Astrocyte (in vitro differentiated cells and primary cell): ENCODE measurements at regions not wholly inside any gene's neighbourhood (a gene's known extent, or its start where the extent isn't known, plus 50 kb on each side); places are given as distances from the start of the nearest gene placed in this dataset.

Experiments used
- DNase-seq: peaks from one replicate; pipeline ENCODE4 v3.0.0-alpha.2; 2010; ENCODE audit warnings: low read depth
- FAIRE-seq: peaks from 2 replicates; lab custom pipeline; 2011; peaks lifted over from hg19 to GRCh38; lab: Jason Lieb, UNC
- H2AFZ ChIP-seq: 2 replicates; pipeline ENCODE4 v1.6.0; 2012; ENCODE audit warnings: low read depth, low read length, inconsistent platforms
- H3K27ac ChIP-seq: 2 replicates; pipeline ENCODE4 v1.5.1; 2011; ENCODE audit warnings: low read depth, low read length, inconsistent platforms
- H3K27me3 ChIP-seq: 2 replicates; pipeline ENCODE4 v1.6.0; 2011; ENCODE audit warnings: low read length, inconsistent platforms; ENCODE audit not compliant: insufficient read depth
- H3K36me3 ChIP-seq: 2 replicates; pipeline ENCODE4 v1.5.1; 2011; ENCODE audit warnings: low read length, inconsistent platforms; ENCODE audit not compliant: insufficient read depth
- H3K4me1 ChIP-seq: 2 replicates; pipeline ENCODE4 v1.5.1; 2011; ENCODE audit warnings: low read length, inconsistent platforms; ENCODE audit not compliant: insufficient read depth
- H3K4me2 ChIP-seq: 2 replicates; pipeline ENCODE4 v1.6.0; 2012; ENCODE audit warnings: low read length, inconsistent platforms
- H3K4me3 ChIP-seq: 2 replicates; pipeline ENCODE4 v1.5.1; 2011; ENCODE audit warnings: low read depth, mild to moderate bottlenecking, low read length, inconsistent platforms; ENCODE audit not compliant: insufficient read depth
- H3K79me2 ChIP-seq: 2 replicates; pipeline ENCODE4 v1.6.0; 2012; ENCODE audit warnings: mild to moderate bottlenecking, low read length, inconsistent platforms; ENCODE audit not compliant: insufficient read depth
- H3K9ac ChIP-seq: 2 replicates; pipeline ENCODE4 v1.6.0; 2012; ENCODE audit warnings: mild to moderate bottlenecking, low read length, inconsistent platforms
- H3K9me3 ChIP-seq: 2 replicates; pipeline ENCODE4 v1.5.1; 2012; ENCODE audit warnings: low read depth, mild to moderate bottlenecking, low read length, inconsistent platforms; ENCODE audit not compliant: insufficient read depth
- H4K20me1 ChIP-seq: 2 replicates; pipeline ENCODE4 v1.6.0; 2012; ENCODE audit warnings: low read length, inconsistent platforms; ENCODE audit not compliant: insufficient read depth
- H3K27ac Mint-ChIP-seq: one replicate; pipeline ENCODE4 v1.8.0; 2021; ENCODE audit warnings: mild to moderate bottlenecking, mixed read lengths; ENCODE audit not compliant: unreplicated experiment
- H3K27me3 Mint-ChIP-seq: one replicate; pipeline ENCODE4 v1.8.0; 2021; ENCODE audit warnings: low read depth, mixed read lengths; ENCODE audit not compliant: unreplicated experiment
- H3K36me3 Mint-ChIP-seq: one replicate; pipeline ENCODE4 v1.8.0; 2021; ENCODE audit warnings: low read depth, mixed read lengths; ENCODE audit not compliant: unreplicated experiment
- H3K4me1 Mint-ChIP-seq: one replicate; pipeline ENCODE4 v1.8.0; 2021; ENCODE audit warnings: low read depth, mixed read lengths; ENCODE audit not compliant: unreplicated experiment
- H3K4me3 Mint-ChIP-seq: one replicate; pipeline ENCODE4 v1.8.0; 2021; ENCODE audit warnings: mild to moderate bottlenecking, moderate library complexity, mixed read lengths; ENCODE audit not compliant: unreplicated experiment
- H3K9me3 Mint-ChIP-seq: one replicate; pipeline ENCODE4 v1.8.0; 2021; ENCODE audit warnings: mild to moderate bottlenecking, mixed read lengths; ENCODE audit not compliant: unreplicated experiment
- EZH2 ChIP-seq: IDR thresholded peaks from 2 replicates; pipeline ENCODE4 v1.6.1; 2012; ENCODE audit warnings: mild to moderate bottlenecking, low read length, inconsistent platforms; ENCODE audit not compliant: insufficient read depth
- TF ChIP-seq, protein P1 (sequence below): IDR thresholded peaks from 2 replicates; pipeline ENCODE4 v1.5.1; 2011; ENCODE audit warnings: low read depth, mild to moderate bottlenecking, inconsistent platforms, low read length, moderate library complexity; ENCODE audit not compliant: insufficient read depth

DNA sequence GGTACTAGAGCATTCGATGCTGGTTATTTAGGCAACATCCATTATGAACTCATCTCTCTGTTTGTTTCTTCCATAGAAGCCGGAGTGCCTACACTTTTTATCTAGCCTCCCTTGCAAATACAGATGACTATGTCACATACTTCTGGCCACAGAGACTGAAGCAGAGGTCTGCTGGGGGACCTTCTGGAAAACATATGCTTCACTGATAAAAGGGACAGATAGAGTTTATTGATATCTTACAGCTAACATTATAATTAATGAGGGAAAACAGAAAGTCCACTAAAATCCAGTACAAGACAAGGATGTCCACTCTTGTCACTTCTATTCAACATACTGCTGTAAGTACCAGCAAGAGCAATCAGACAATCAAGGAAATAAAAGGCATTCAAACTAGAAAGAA is 104.3 kb upstream of the FAR2 start:
- Histone ChIP-seq H3K4me1 (peaks cover 11% of the 10 kb centered on the region), H3K27me3 (no peaks in the 10 kb centered on the region), H3K79me2 (no peaks in the 10 kb centered on the region), H3K9ac (no peak overlapping the region), H3K27ac (no peak overlapping the region), H3K9me3 (no peaks in the 10 kb centered on the region), H2AFZ (no peak overlapping the region), H3K4me3 (no peak overlapping the region), H4K20me1 (no peaks in the 10 kb centered on the region), H3K4me2 (no peak overlapping the region), H3K36me3 (no peaks in the 10 kb centered on the region)
- H3K4me1 Mint-ChIP-seq = peaks cover 17% of the 10 kb centered on the region
- no peak for FAIRE-seq
- H3K36me3 Mint-ChIP-seq = no peaks in the 10 kb centered on the region
- no peak for DNase-seq
- H3K27ac Mint-ChIP-seq = no peak overlapping the region
- no peaks in the 10 kb centered on the region for H3K9me3 Mint-ChIP-seq
- H3K4me3 Mint-ChIP-seq = no peak overlapping the region
- no peaks in the 10 kb centered on the region for H3K27me3 Mint-ChIP-seq
- TF ChIP-seq EZH2 = no peak
- TF ChIP-seq, protein P1, sequence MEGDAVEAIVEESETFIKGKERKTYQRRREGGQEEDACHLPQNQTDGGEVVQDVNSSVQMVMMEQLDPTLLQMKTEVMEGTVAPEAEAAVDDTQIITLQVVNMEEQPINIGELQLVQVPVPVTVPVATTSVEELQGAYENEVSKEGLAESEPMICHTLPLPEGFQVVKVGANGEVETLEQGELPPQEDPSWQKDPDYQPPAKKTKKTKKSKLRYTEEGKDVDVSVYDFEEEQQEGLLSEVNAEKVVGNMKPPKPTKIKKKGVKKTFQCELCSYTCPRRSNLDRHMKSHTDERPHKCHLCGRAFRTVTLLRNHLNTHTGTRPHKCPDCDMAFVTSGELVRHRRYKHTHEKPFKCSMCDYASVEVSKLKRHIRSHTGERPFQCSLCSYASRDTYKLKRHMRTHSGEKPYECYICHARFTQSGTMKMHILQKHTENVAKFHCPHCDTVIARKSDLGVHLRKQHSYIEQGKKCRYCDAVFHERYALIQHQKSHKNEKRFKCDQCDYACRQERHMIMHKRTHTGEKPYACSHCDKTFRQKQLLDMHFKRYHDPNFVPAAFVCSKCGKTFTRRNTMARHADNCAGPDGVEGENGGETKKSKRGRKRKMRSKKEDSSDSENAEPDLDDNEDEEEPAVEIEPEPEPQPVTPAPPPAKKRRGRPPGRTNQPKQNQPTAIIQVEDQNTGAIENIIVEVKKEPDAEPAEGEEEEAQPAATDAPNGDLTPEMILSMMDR = no peak

DNA sequence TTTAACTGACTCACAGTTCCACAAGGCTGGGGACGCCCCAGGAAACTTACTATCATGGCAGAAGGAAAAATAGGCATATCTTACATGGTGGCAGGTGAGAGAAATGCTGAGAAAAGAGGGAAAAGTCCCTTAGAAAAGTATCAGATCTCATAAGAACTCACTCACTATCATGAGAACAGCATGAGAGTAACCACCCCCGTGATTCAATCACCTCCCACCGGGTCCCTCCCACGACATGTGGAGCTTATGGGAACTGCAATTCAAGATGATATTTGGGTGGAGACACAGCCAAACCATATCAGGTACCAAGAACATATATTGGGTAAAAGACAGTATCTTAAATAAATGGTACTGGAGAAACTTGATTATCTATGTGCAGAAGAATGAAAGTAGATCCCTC is 100.3 kb upstream of the FAR2 start:
- Histone ChIP-seq H3K79me2 (no peaks in the 10 kb centered on the region), H3K27ac (no peak overlapping the region), H3K9me3 (no peaks in the 10 kb centered on the region), H3K4me1 (no peaks in the 10 kb centered on the region), H3K27me3 (no peaks in the 10 kb centered on the region), H3K4me3 (no peak overlapping the region), H3K4me2 (no peak overlapping the region), H2AFZ (no peak overlapping the region), H3K36me3 (no peaks in the 10 kb centered on the region), H3K9ac (no peak overlapping the region), H4K20me1 (no peaks in the 10 kb centered on the region)
- FAIRE-seq (no peak), DNase-seq (no peak)
- Mint-ChIP-seq H3K27me3 (no peaks in the 10 kb centered on the region), H3K4me3 (no peak overlapping the region), H3K36me3 (no peaks in the 10 kb centered on the region), H3K9me3 (no peaks in the 10 kb centered on the region), H3K4me1 (no peaks in the 10 kb centered on the region), H3K27ac (no peak overlapping the region)
- TF ChIP-seq, protein P1 = no peak
- TF ChIP-seq EZH2 = no peak

DNA sequence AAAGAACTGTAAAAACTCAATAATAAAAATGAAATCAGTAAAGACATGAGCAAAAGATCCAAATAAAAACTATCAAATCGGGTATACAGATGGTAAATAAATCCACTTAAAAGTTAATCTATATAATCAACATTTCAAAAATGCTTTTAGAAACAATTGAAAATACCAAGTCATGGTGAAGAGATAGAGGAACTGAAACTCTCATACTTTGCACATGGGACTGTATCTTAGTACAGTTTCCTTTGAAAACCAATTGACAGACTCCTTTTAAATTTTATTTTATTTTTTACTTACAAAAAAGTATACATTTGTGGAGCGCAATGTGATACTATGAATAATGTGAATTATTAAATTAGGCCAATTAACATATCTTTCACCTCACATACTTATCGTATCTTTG is 98.6 kb upstream of the FAR2 start:
- Mint-ChIP-seq H3K4me3 (no peak overlapping the region), H3K27ac (no peak overlapping the region), H3K4me1 (no peaks in the 10 kb centered on the region), H3K27me3 (no peaks in the 10 kb centered on the region), H3K36me3 (no peaks in the 10 kb centered on the region), H3K9me3 (no peaks in the 10 kb centered on the region)
- H3K27me3 ChIP-seq = no peaks in the 10 kb centered on the region
- H3K4me2 ChIP-seq = no peak overlapping the region
- no peak overlapping the region for H3K9ac ChIP-seq
- H4K20me1 ChIP-seq = no peaks in the 10 kb centered on the region
- no peaks in the 10 kb centered on the region for H3K36me3 ChIP-seq
- H3K9me3 ChIP-seq = no peaks in the 10 kb centered on the region
- FAIRE-seq = no peak
- H2AFZ ChIP-seq = no peak overlapping the region
- no peak for DNase-seq
- TF ChIP-seq, protein P1 = no peak
- H3K4me1 ChIP-seq = no peaks in the 10 kb centered on the region
- H3K27ac ChIP-seq = no peak overlapping the region
- no peaks in the 10 kb centered on the region for H3K79me2 ChIP-seq
- H3K4me3 ChIP-seq = no peak overlapping the region
